ENCODE measurements at regions not wholly inside any gene's neighbourhood (a gene's known extent, or its start where the extent isn't known, plus 50 kb on each side); places are given as distances from the start of the nearest gene placed in this dataset.

GRCh38 chr6:147900247-147900830, 391.8 kb downstream of the SAMD5 start:
- Mint-ChIP-seq H3K9me3 (no peaks in the 10 kb centered on the region), H3K4me1 (no peaks in the 10 kb centered on the region), H3K36me3 (ENCODE audit: low read depth) (no peaks in the 10 kb centered on the region), H3K4me3 (no peak overlapping the region), H3K27ac (no peak overlapping the region), H3K27me3 (ENCODE audit: low read depth) (no peaks in the 10 kb centered on the region)
- TF ChIP-seq, protein P1, sequence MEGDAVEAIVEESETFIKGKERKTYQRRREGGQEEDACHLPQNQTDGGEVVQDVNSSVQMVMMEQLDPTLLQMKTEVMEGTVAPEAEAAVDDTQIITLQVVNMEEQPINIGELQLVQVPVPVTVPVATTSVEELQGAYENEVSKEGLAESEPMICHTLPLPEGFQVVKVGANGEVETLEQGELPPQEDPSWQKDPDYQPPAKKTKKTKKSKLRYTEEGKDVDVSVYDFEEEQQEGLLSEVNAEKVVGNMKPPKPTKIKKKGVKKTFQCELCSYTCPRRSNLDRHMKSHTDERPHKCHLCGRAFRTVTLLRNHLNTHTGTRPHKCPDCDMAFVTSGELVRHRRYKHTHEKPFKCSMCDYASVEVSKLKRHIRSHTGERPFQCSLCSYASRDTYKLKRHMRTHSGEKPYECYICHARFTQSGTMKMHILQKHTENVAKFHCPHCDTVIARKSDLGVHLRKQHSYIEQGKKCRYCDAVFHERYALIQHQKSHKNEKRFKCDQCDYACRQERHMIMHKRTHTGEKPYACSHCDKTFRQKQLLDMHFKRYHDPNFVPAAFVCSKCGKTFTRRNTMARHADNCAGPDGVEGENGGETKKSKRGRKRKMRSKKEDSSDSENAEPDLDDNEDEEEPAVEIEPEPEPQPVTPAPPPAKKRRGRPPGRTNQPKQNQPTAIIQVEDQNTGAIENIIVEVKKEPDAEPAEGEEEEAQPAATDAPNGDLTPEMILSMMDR (IDR thresholded peaks at IDR 0.05; ENCODE audit: unreplicated experiment in 3 of 3): no peak

GRCh38 chr6:147903321-147903720, 394.8 kb downstream of the SAMD5 start:
- peaks cover 6% of the 10 kb centered on the region for H3K4me1 Mint-ChIP-seq
- H3K9me3 Mint-ChIP-seq: no peaks in the 10 kb centered on the region
- no peaks in the 10 kb centered on the region for H3K27me3 Mint-ChIP-seq (ENCODE audit: low read depth)

DNA sequence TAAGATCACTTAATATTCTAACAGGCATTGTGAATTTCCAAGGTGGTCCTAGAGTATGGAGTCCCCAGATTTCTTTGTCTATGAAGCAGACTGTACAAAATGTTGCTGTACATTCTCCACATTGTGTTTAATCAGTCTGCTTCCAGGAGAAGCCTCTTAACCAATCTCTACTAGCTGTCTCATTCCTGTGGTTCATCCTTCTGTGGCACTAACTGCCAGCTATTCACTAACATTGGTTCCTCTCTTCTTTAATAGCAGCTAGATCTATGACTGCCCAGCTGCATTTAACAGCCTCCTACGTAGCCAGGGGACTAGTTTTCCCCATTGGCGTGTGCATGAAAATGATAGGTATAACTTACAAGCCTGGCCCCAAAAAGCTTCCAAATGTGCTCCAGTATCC, 395.4 kb downstream of the SAMD5 start:
- H3K9me3 Mint-ChIP-seq: no peaks in the 10 kb centered on the region
- no peaks in the 10 kb centered on the region for H3K36me3 Mint-ChIP-seq (ENCODE audit: low read depth)
- no peak overlapping the region for H3K27ac Mint-ChIP-seq
- TF ChIP-seq, protein P1 (IDR thresholded peaks at IDR 0.05; ENCODE audit: unreplicated experiment in 3 of 3): no peak
- peaks cover 10% of the 10 kb centered on the region for H3K4me1 Mint-ChIP-seq
- no peak overlapping the region for H3K4me3 Mint-ChIP-seq
- H3K27me3 Mint-ChIP-seq (ENCODE audit: low read depth): no peaks in the 10 kb centered on the region

More at GRCh38 chr6:147903321-147903720, 394.8 kb downstream of the SAMD5 start:
- TF ChIP-seq, protein P1 (IDR thresholded peaks at IDR 0.05; ENCODE audit: unreplicated experiment in 3 of 3): no peak
- Mint-ChIP-seq H3K4me3 (no peak overlapping the region), H3K36me3 (ENCODE audit: low read depth) (no peaks in the 10 kb centered on the region), H3K27ac (no peak overlapping the region)

DNA sequence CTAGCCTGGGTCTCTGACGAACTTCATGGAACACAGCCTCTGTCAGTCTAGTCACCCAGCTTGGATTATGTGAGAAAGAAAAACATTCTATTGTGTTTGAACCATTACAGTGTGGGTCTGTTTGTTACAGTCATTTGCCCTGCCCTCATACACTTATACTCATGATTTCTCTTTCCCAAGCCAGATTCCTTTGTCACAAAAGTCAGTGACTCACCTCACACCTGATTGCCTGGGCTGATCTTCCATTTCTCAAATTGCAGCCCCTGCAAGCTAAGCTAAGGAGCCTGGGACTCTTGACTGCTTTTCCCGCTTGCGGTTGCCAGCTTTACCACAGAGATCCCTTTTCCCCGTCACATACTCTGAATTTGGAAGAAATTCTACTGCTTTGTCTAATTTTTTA, 395.9 kb downstream of the SAMD5 start:
- no peaks in the 10 kb centered on the region for H3K36me3 Mint-ChIP-seq (ENCODE audit: low read depth)
- H3K9me3 Mint-ChIP-seq: no peaks in the 10 kb centered on the region
- TF ChIP-seq, protein P1 (IDR thresholded peaks at IDR 0.05; ENCODE audit: unreplicated experiment in 3 of 3): no peak
- H3K27me3 Mint-ChIP-seq (ENCODE audit: low read depth): no peaks in the 10 kb centered on the region
- no peak overlapping the region for H3K4me3 Mint-ChIP-seq
- H3K27ac Mint-ChIP-seq: no peak overlapping the region
- peaks cover 15% of the 10 kb centered on the region for H3K4me1 Mint-ChIP-seq

GRCh38 chr6:147905711-147906110, 397.2 kb downstream of the SAMD5 start:
- Mint-ChIP-seq H3K36me3 (ENCODE audit: low read depth) (no peaks in the 10 kb centered on the region), H3K9me3 (no peaks in the 10 kb centered on the region), H3K27me3 (ENCODE audit: low read depth) (no peaks in the 10 kb centered on the region), H3K4me3 (no peak overlapping the region), H3K4me1 (peaks cover 20% of the 10 kb centered on the region), H3K27ac (no peak overlapping the region)
- TF ChIP-seq, protein P1 (IDR thresholded peaks at IDR 0.05; ENCODE audit: unreplicated experiment in 3 of 3): no peak

DNA sequence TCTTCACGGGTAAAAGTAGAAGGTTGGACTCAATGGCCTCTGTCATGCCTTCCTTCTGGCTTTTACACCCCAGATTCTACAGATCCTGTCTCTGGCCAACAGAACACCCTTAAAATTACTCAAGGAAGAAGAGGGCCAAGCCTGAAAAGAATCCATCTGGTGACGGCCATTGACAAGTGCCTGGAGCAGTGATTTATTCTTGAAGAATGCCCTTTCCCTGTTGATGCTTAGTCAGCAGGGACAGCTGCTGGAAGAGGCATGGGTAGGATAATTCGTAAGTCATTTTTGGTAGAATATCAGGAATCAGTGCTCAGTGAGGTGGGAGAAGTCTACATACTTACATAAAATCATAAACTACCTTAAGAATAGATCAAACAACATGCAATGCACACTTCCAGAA, 397.9 kb downstream of the SAMD5 start:
- H3K4me3 Mint-ChIP-seq: no peak overlapping the region
- H3K9me3 Mint-ChIP-seq: no peaks in the 10 kb centered on the region

More for the DNA sequence above, 397.9 kb downstream of the SAMD5 start:
- Mint-ChIP-seq H3K36me3 (ENCODE audit: low read depth) (no peaks in the 10 kb centered on the region), H3K27ac (peak overlapping the region in 1 of 3 experiments; percentile 18), H3K27me3 (ENCODE audit: low read depth) (no peaks in the 10 kb centered on the region), H3K4me1 (peaks cover 25% of the 10 kb centered on the region)
- TF ChIP-seq, protein P1 (IDR thresholded peaks at IDR 0.05; ENCODE audit: unreplicated experiment in 3 of 3): no peak
